OCI-LY1 (cell line): ENCODE measurements at regions not wholly inside any gene's neighbourhood (a gene's known extent, or its start where the extent isn't known, plus 50 kb on each side); places are given as distances from the start of the nearest gene placed in this dataset.

Source experiments
- H2AFZ ChIP-seq: fragments of 200-600 bp; sonication (generic), shearing (Covaris generic); 2 replicates; pipeline ENCODE4 v1.6.0; 2014; ENCODE audit warnings: antibody characterized with exemption, mild to moderate bottlenecking, low read length
- H3F3A ChIP-seq: fragments of 200-600 bp; sonication (generic), shearing (Covaris generic); 2 replicates; pipeline ENCODE4 v1.6.0; 2014; ENCODE audit warnings: mild to moderate bottlenecking, antibody characterized with exemption, low read length, moderate library complexity; ENCODE audit not compliant: insufficient read depth
- H3K27ac ChIP-seq: fragments of 200-600 bp; sonication (generic); 2 replicates; pipeline ENCODE4 v1.5.1; 2014; ENCODE audit warnings: low read length, mixed run types, mild to moderate bottlenecking, low read depth; ENCODE audit not compliant: poor library complexity, severe bottlenecking
- H3K27me3 ChIP-seq: fragments of 200-600 bp; sonication (generic); 2 replicates; pipeline ENCODE4 v1.6.0; 2014; ENCODE audit warnings: antibody characterized with exemption, mild to moderate bottlenecking, low read length, moderate library complexity; ENCODE audit not compliant: insufficient read depth
- H3K36me3 ChIP-seq: fragments of 200-600 bp; sonication (generic); 2 replicates; pipeline ENCODE4 v1.6.1; 2014; ENCODE audit warnings: mild to moderate bottlenecking, antibody characterized with exemption, low read length, moderate library complexity, mixed read lengths; ENCODE audit not compliant: insufficient read depth
- H3K4me1 ChIP-seq: fragments of 200-600 bp; sonication (generic); 2 replicates; pipeline ENCODE4 v1.5.1; 2014; ENCODE audit warnings: mild to moderate bottlenecking, low read length, moderate library complexity; ENCODE audit not compliant: insufficient read depth, severe bottlenecking
- H3K4me2 ChIP-seq: fragments of 200-600 bp; sonication (generic), shearing (Covaris generic); 2 replicates; pipeline ENCODE4 v1.6.1; 2014; ENCODE audit warnings: low read length
- H3K4me3 ChIP-seq: fragments of 200-600 bp; sonication (generic); 2 replicates; pipeline ENCODE4 v1.5.1; 2014; ENCODE audit warnings: low read length, low read depth, mild to moderate bottlenecking, mixed read lengths; ENCODE audit not compliant: poor library complexity, severe bottlenecking
- H3K79me2 ChIP-seq: fragments of 200-600 bp; shearing (Covaris generic); 2 replicates; pipeline ENCODE4 v1.6.1; 2016; ENCODE audit warnings: mixed run types, low read length, mixed read lengths; ENCODE audit not compliant: insufficient read depth
- H3K9ac ChIP-seq: fragments of 200-600 bp; sonication (generic), shearing (Covaris generic); 2 replicates; pipeline ENCODE4 v1.6.1; 2014; ENCODE audit warnings: mild to moderate bottlenecking, low read length, mixed read lengths
- H3K9me2 ChIP-seq: fragments of 200-600 bp; sonication (generic), shearing (Covaris generic); 2 replicates; pipeline ENCODE4 v1.6.1; 2014; ENCODE audit warnings: low read depth, mild to moderate bottlenecking, low read length, mixed read lengths
- H3K9me3 ChIP-seq: fragments of 200-600 bp; shearing (Covaris generic); 2 replicates; pipeline ENCODE4 v1.6.1; 2014; ENCODE audit warnings: low read length, mixed read lengths
- H4K20me1 ChIP-seq: fragments of 200-600 bp; sonication (generic), shearing (Covaris generic); 2 replicates; pipeline ENCODE4 v1.6.0; 2016; ENCODE audit warnings: mild to moderate bottlenecking, low read length; ENCODE audit not compliant: insufficient read depth
- EZH2 ChIP-seq: fragments of 200-600 bp; sonication (generic), shearing (Covaris generic); IDR thresholded peaks from 2 replicates; pipeline ENCODE4 v1.8.0; 2017; ENCODE audit warnings: borderline replicate concordance, mixed run types, mild to moderate bottlenecking, antibody characterized with exemption, low read length, moderate library complexity, mixed read lengths
- TF ChIP-seq, protein P1 (sequence below): fragments of 200-600 bp; sonication (generic), shearing (Covaris generic); IDR thresholded peaks from 2 replicates; pipeline ENCODE4 v1.5.1; 2017; ENCODE audit warnings: mild to moderate bottlenecking, antibody characterized with exemption, low read length, moderate library complexity, mixed read lengths

DNA sequence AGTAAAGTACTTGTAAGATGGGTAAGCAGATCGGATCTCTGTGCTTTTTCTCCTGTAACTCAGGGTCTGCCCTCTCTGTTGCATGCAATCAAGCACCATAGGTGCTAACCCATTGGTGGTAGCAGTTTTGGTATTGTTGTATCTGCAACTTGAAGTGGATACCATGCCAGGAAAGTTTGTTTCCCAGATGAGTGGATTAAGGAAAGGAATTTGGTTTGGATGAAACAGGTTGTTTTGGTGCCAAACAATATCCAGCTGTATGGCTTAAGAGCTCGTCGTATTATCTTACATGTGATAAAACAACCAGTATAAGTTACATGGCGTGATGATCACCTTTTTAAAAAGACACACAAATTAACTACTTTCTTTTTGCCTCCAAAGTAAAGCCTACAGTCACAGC lies 280.9 kb upstream of the TENM3 start:
- Histone ChIP-seq H3K4me2 (no peak overlapping the region), H3K36me3 (no peaks in the 10 kb centered on the region), H3K9ac (no peak overlapping the region), H3K4me1 (no peaks in the 10 kb centered on the region), H3K27ac (no peak overlapping the region), H2AFZ (no peak overlapping the region), H4K20me1 (no peaks in the 10 kb centered on the region), H3K9me2 (no peaks in the 10 kb centered on the region), H3K27me3 (no peaks in the 10 kb centered on the region), H3K9me3 (no peaks in the 10 kb centered on the region), H3F3A (no peaks in the 10 kb centered on the region), H3K4me3 (no peak overlapping the region), H3K79me2 (no peaks in the 10 kb centered on the region)
- TF ChIP-seq EZH2 = no peak
- TF ChIP-seq, protein P1, sequence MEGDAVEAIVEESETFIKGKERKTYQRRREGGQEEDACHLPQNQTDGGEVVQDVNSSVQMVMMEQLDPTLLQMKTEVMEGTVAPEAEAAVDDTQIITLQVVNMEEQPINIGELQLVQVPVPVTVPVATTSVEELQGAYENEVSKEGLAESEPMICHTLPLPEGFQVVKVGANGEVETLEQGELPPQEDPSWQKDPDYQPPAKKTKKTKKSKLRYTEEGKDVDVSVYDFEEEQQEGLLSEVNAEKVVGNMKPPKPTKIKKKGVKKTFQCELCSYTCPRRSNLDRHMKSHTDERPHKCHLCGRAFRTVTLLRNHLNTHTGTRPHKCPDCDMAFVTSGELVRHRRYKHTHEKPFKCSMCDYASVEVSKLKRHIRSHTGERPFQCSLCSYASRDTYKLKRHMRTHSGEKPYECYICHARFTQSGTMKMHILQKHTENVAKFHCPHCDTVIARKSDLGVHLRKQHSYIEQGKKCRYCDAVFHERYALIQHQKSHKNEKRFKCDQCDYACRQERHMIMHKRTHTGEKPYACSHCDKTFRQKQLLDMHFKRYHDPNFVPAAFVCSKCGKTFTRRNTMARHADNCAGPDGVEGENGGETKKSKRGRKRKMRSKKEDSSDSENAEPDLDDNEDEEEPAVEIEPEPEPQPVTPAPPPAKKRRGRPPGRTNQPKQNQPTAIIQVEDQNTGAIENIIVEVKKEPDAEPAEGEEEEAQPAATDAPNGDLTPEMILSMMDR = no peak

- TF ChIP-seq, protein P1 = no peak
- Histone ChIP-seq H3K4me2 (no peak overlapping the region), H3K36me3 (no peaks in the 10 kb centered on the region), H3K4me1 (no peaks in the 10 kb centered on the region), H3K4me3 (no peak overlapping the region), H3K27ac (no peak overlapping the region), H4K20me1 (no peaks in the 10 kb centered on the region), H3K9me2 (no peaks in the 10 kb centered on the region), H3F3A (no peaks in the 10 kb centered on the region), H3K79me2 (no peaks in the 10 kb centered on the region), H3K9me3 (no peaks in the 10 kb centered on the region), H2AFZ (no peak overlapping the region), H3K9ac (no peak overlapping the region), H3K27me3 (no peaks in the 10 kb centered on the region)
Measured at GRCh38 chr4:181964731-181965130, 278.5 kb upstream of the TENM3 start.

DNA sequence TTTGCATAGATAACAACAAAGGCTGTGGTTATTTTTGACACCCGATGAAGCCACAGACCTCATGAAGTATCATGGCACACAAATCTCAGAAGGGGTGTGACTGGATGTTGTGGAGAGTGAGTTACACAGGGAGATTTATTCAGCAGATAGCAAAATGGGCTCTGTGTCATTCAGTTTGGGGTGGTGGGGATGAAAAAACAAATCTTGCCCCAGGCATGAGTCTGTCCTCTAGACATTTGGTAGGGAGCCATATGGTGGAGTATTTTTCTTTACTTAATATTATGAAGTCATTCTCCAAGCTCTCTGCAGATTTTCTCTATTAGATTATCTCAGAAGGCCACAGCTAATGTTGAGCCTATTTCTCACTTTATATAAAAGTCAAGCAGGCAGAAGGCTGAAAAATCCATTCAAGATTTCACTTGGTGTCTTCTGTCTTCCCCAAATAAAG lies 277.1 kb upstream of the TENM3 start:
- no peaks in the 10 kb centered on the region for H4K20me1 ChIP-seq
- no peaks in the 10 kb centered on the region for H3K9me3 ChIP-seq
- H3K9ac ChIP-seq = no peak overlapping the region
- no peak overlapping the region for H3K27ac ChIP-seq
- no peaks in the 10 kb centered on the region for H3K4me1 ChIP-seq
- TF ChIP-seq, protein P1 = no peak
- TF ChIP-seq EZH2 = no peak
- H3F3A ChIP-seq = no peaks in the 10 kb centered on the region
- no peaks in the 10 kb centered on the region for H3K9me2 ChIP-seq
- H3K27me3 ChIP-seq = no peaks in the 10 kb centered on the region
- H2AFZ ChIP-seq = no peak overlapping the region
- no peaks in the 10 kb centered on the region for H3K79me2 ChIP-seq
- H3K4me2 ChIP-seq = no peak overlapping the region
- H3K36me3 ChIP-seq = no peaks in the 10 kb centered on the region
- no peak overlapping the region for H3K4me3 ChIP-seq
